H1 (cell line): ENCODE measurements at regions not wholly inside any gene's neighbourhood (a gene's known extent, or its start where the extent isn't known, plus 50 kb on each side); places are given as distances from the start of the nearest gene placed in this dataset.

Experiments used
- CTCF ChIA-PET: fragments of 300-600 bp; sonication (Branson Sonifier 250); formaldehyde crosslinking; loops from one replicate; lab custom pipeline; 2021; ENCODE audit not compliant: partially characterized antibody; lab: Charles Lee
- POLR2A ChIA-PET: fragments of 300-600 bp; sonication (Branson Sonifier 250); formaldehyde crosslinking; loops from one replicate; lab custom pipeline; 2021; ENCODE audit warnings: inconsistent platforms; ENCODE audit not compliant: partially characterized antibody; lab: Charles Lee
- DNase-seq, 2 experiments: peaks; one replicate each; pipeline versions ENCODE4 v3.0.0 to v3.0.0-alpha.2; 2010 to 2022; ENCODE audit warnings: low spot score in 2 of 2, low read depth in 1 of 2, mixed read lengths in 1 of 2
- FAIRE-seq: peaks from 2 replicates; lab custom pipeline; 2011; peaks lifted over from hg19 to GRCh38; lab: Jason Lieb, UNC
- H2AFZ ChIP-seq: 2 replicates; pipeline ENCODE4 v1.8.1; 2012; ENCODE audit warnings: low read length, inconsistent platforms
- H2AK5ac ChIP-seq: 2 replicates; pipeline ENCODE4 v1.6.1; 2013; ENCODE audit warnings: low read depth, low read length
- H2BK120ac ChIP-seq: replicated peaks from 2 replicates; pipeline ENCODE3; 2013; ENCODE audit warnings: low read depth, low read length, inconsistent platforms
- H2BK12ac ChIP-seq: 2 replicates; pipeline ENCODE4 v1.6.1; 2013; ENCODE audit warnings: low read depth, low read length
- H2BK15ac ChIP-seq: 2 replicates; pipeline ENCODE4 v1.6.1; 2013; ENCODE audit warnings: low read length
- H2BK20ac ChIP-seq: 2 replicates; pipeline ENCODE4 v1.6.1; 2013; ENCODE audit warnings: low read length
- H2BK5ac ChIP-seq: 2 replicates; pipeline ENCODE4 v1.6.1; 2013; ENCODE audit warnings: low read depth, low read length
- H3K14ac ChIP-seq: 2 replicates; pipeline ENCODE4 v1.6.1; 2013; ENCODE audit warnings: inconsistent platforms; ENCODE audit not compliant: insufficient read length
- H3K18ac ChIP-seq: 2 replicates; pipeline ENCODE4 v1.6.1; 2013; ENCODE audit warnings: low read length; ENCODE audit errors: extremely low read depth
- H3K23ac ChIP-seq: 2 replicates; pipeline ENCODE4 v1.6.1; 2013; ENCODE audit warnings: inconsistent platforms; ENCODE audit not compliant: insufficient read length
- H3K23me2 ChIP-seq: 2 replicates; pipeline ENCODE4 v1.6.1; 2013; ENCODE audit warnings: low read depth, low read length
- H3K27ac ChIP-seq: 2 replicates; pipeline ENCODE4 v1.6.1; 2011; ENCODE audit warnings: low read depth, low read length, inconsistent platforms
- H3K27me3 ChIP-seq, 4 experiments: replicated peaks in 1 of 4; 1 replicate in 1 of 4; 2 replicates in 3 of 4; pipeline versions ENCODE4 v1.6.1 to v1.8.1; 2011 to 2013; ENCODE audit warnings: low read length in 3 of 4, mild to moderate bottlenecking in 3 of 4, inconsistent platforms in 2 of 4, mixed read lengths in 2 of 4, moderate library complexity in 1 of 4; ENCODE audit not compliant: control insufficient read depth in 3 of 4, insufficient read depth in 3 of 4; ENCODE audit errors: extremely low read depth in 1 of 4
- H3K36me3 ChIP-seq, 4 experiments: 2 replicates each; pipeline versions ENCODE4 v1.6.1 to v1.8.1; 2011 to 2013; ENCODE audit warnings: mild to moderate bottlenecking in 4 of 4, low read length in 3 of 4, moderate library complexity in 2 of 4, control low read depth in 1 of 4, inconsistent platforms in 1 of 4; ENCODE audit not compliant: insufficient read depth in 4 of 4, control insufficient read depth in 2 of 4
- H3K4ac ChIP-seq: replicated peaks from 2 replicates; pipeline ENCODE3; 2013; ENCODE audit warnings: low read length, low read depth, mixed read lengths, inconsistent platforms; ENCODE audit not compliant: insufficient read length
- H3K4me1 ChIP-seq, 4 experiments: replicated peaks in 1 of 4; 1 replicate in 1 of 4; 2 replicates in 3 of 4; pipeline versions ENCODE4 v1.6.1 to v1.8.1; 2011 to 2013; ENCODE audit warnings: low read length in 3 of 4, inconsistent platforms in 2 of 4, mixed read lengths in 1 of 4; ENCODE audit not compliant: insufficient read depth in 4 of 4, control insufficient read depth in 3 of 4
- H3K4me2 ChIP-seq, 2 experiments: 2 replicates each; pipeline versions ENCODE4 v1.6.1 to v1.8.1; 2011 to 2013; ENCODE audit warnings: low read depth in 2 of 2, low read length in 2 of 2, control low read depth in 1 of 2, inconsistent platforms in 1 of 2, mild to moderate bottlenecking in 1 of 2; ENCODE audit not compliant: insufficient read depth in 1 of 2
- H3K4me3 ChIP-seq, 4 experiments: fragments of 200-600, 300-600 bp in 1 of 4; sonication (generic), shearing (Covaris generic), sonication (Bioruptor Twin) in 1 of 4; 2 replicates each; pipeline versions ENCODE4 v1.5.1 to v1.8.1; 2011 to 2016; ENCODE audit warnings: low read length in 4 of 4, low read depth in 3 of 4, control low read depth in 2 of 4, inconsistent platforms in 2 of 4, mild to moderate bottlenecking in 2 of 4, mixed read lengths in 1 of 4, moderate library complexity in 1 of 4; ENCODE audit not compliant: insufficient read depth in 2 of 4; ENCODE audit errors: extremely low read depth in 1 of 4
- H3K56ac ChIP-seq: replicated peaks from 2 replicates; pipeline ENCODE3; 2013; ENCODE audit warnings: low read depth, mild to moderate bottlenecking, mixed read lengths, low read length, inconsistent platforms; ENCODE audit not compliant: insufficient read length
- H3K79me1 ChIP-seq: 2 replicates; pipeline ENCODE4 v1.6.1; 2013; ENCODE audit warnings: low read depth, low read length, control low read depth
- H3K79me2 ChIP-seq, 2 experiments: 2 replicates each; pipeline versions ENCODE4 v1.6.1 to v1.8.1; 2012 to 2013; ENCODE audit warnings: low read length in 2 of 2, mild to moderate bottlenecking in 2 of 2, inconsistent platforms in 1 of 2; ENCODE audit not compliant: insufficient read depth in 2 of 2, control insufficient read depth in 1 of 2
- H3K9ac ChIP-seq, 4 experiments: replicated peaks in 1 of 4; 1 replicate in 1 of 4; 2 replicates in 3 of 4; pipeline versions ENCODE4 v1.6.1 to v1.8.1; 2011 to 2013; ENCODE audit warnings: low read depth in 3 of 4, low read length in 3 of 4, control low read depth in 2 of 4, mild to moderate bottlenecking in 2 of 4, moderate library complexity in 2 of 4, inconsistent platforms in 1 of 4; ENCODE audit errors: extremely low read depth in 1 of 4
- H3K9me3 ChIP-seq, 2 experiments: 2 replicates each; pipeline versions ENCODE4 v1.6.1 to v1.8.1; 2012 to 2013; ENCODE audit warnings: mild to moderate bottlenecking in 2 of 2, moderate library complexity in 2 of 2, control low read depth in 1 of 2, inconsistent platforms in 1 of 2, low read depth in 1 of 2, low read length in 1 of 2, mixed read lengths in 1 of 2; ENCODE audit not compliant: insufficient read depth in 2 of 2
- H4K20me1 ChIP-seq, 2 experiments: replicated peaks in 1 of 2; 2 replicates each; pipeline versions ENCODE3 to v1.8.1; 2011 to 2013; ENCODE audit warnings: inconsistent platforms in 2 of 2, low read length in 2 of 2, mild to moderate bottlenecking in 1 of 2; ENCODE audit not compliant: insufficient read depth in 2 of 2, control insufficient read depth in 1 of 2
- H4K5ac ChIP-seq: 2 replicates; pipeline ENCODE4 v1.6.1; 2013; ENCODE audit warnings: low read length, low read depth, mixed read lengths, inconsistent platforms; ENCODE audit not compliant: insufficient read length
- H4K8ac ChIP-seq: 2 replicates; pipeline ENCODE4 v1.8.0; 2013; ENCODE audit warnings: mild to moderate bottlenecking, moderate library complexity, low read length, inconsistent platforms; ENCODE audit not compliant: insufficient read depth; ENCODE audit errors: extremely low read depth
- H4K91ac ChIP-seq: replicated peaks from 2 replicates; pipeline ENCODE3; 2013; ENCODE audit warnings: low read length, mixed read lengths, inconsistent platforms; ENCODE audit not compliant: insufficient read length
- BCL11A ChIP-seq, 2 experiments: IDR thresholded peaks; one replicate each; pipeline ENCODE4 v1.6.1; 2011; ENCODE audit warnings: low read depth in 2 of 2, low read length in 2 of 2, mild to moderate bottlenecking in 2 of 2
- CEBPB ChIP-seq: IDR thresholded peaks from 2 replicates; pipeline ENCODE4 v1.6.1; 2012; ENCODE audit warnings: low read depth, low read length
- HDAC2 ChIP-seq, 2 experiments: fragments of 300-600 bp in 1 of 2; sonication (generic) in 1 of 2; IDR thresholded peaks; 2 replicates each; pipeline ENCODE4 v1.6.1; 2011 to 2012; ENCODE audit warnings: low read depth in 2 of 2, low read length in 2 of 2, mild to moderate bottlenecking in 2 of 2, moderate library complexity in 2 of 2, borderline replicate concordance in 1 of 2, inconsistent platforms in 1 of 2
- JUN ChIP-seq: IDR thresholded peaks from 2 replicates; pipeline ENCODE4 v1.6.1; 2011; ENCODE audit warnings: low read depth, mild to moderate bottlenecking, improper control_type of control experiment, low read length
- KDM4A ChIP-seq: IDR thresholded peaks from one replicate; pipeline ENCODE4 v1.7.1; 2012; ENCODE audit warnings: low read depth, mild to moderate bottlenecking, moderate library complexity, low read length, inconsistent platforms; ENCODE audit not compliant: severe bottlenecking
- MAX ChIP-seq: IDR thresholded peaks from 2 replicates; pipeline ENCODE4 v1.6.1; 2012; ENCODE audit warnings: inconsistent platforms
- NANOG ChIP-seq: IDR thresholded peaks from 2 replicates; pipeline ENCODE4 v1.6.1; 2011; ENCODE audit warnings: low read length, low read depth, mild to moderate bottlenecking, inconsistent platforms; ENCODE audit not compliant: insufficient read depth, poor library complexity, severe bottlenecking
- POLR2A ChIP-seq, 2 experiments: IDR thresholded peaks; 1 replicate in 1 of 2; 2 replicates in 1 of 2; pipeline ENCODE4 v1.6.1; 2011; ENCODE audit warnings: low read depth in 2 of 2, low read length in 2 of 2, mild to moderate bottlenecking in 2 of 2; ENCODE audit errors: control extremely low read depth in 1 of 2
- RFX5 ChIP-seq: IDR thresholded peaks from 2 replicates; pipeline ENCODE4 v1.6.1; 2011; ENCODE audit warnings: low read depth, low read length, improper control_type of control experiment, borderline replicate concordance
- RXRA ChIP-seq: IDR thresholded peaks from 2 replicates; pipeline ENCODE4 v1.6.1; 2011; ENCODE audit warnings: low read depth, mild to moderate bottlenecking, low read length, moderate library complexity; ENCODE audit not compliant: insufficient read depth
- SAP30 ChIP-seq: fragments of 300-600 bp; sonication (generic); IDR thresholded peaks from 2 replicates; pipeline ENCODE4 v1.7.1; 2012; ENCODE audit warnings: low read length, moderate library complexity, mild to moderate bottlenecking, inconsistent platforms; ENCODE audit not compliant: insufficient read depth, insufficient replicate concordance
- SIN3A ChIP-seq, 2 experiments: IDR thresholded peaks in 1 of 2; conservative IDR thresholded peaks in 1 of 2; 2 replicates each; pipeline ENCODE4 v1.6.1; 2011 to 2012; ENCODE audit warnings: low read length in 2 of 2, improper control_type of control experiment in 1 of 2, low read depth in 1 of 2, mild to moderate bottlenecking in 1 of 2
- SIX5 ChIP-seq: IDR thresholded peaks from 2 replicates; pipeline ENCODE4 v1.6.1; 2011; ENCODE audit warnings: mild to moderate bottlenecking, low read depth, low read length
- SP2 ChIP-seq: IDR thresholded peaks from 2 replicates; pipeline ENCODE4 v1.6.1; 2012; ENCODE audit warnings: mild to moderate bottlenecking, low read length, inconsistent platforms
- SRF ChIP-seq: IDR thresholded peaks from 2 replicates; pipeline ENCODE4 v1.6.1; 2011; ENCODE audit warnings: mild to moderate bottlenecking, low read depth, low read length, moderate library complexity
- WGBS, 2 experiments: shearing (Covaris generic) in 1 of 2; methylation state at CpG; one replicate each; pipeline versions ENCODE4 v1.1.6 to v1.1.7; 2013 to 2015; ENCODE audit warnings: low lambda C conversion rate in 2 of 2, mixed read lengths in 2 of 2, inconsistent platforms in 1 of 2, low coverage in 1 of 2, missing lambda C conversion rate in 1 of 2; ENCODE audit not compliant: insufficient replicate concordance in 2 of 2, insufficient coverage in 1 of 2, insufficient read length in 1 of 2; ENCODE audit errors: extremely low coverage in 1 of 2, missing lambda C conversion rate in 1 of 2; 5-methylcytosine and 5-hydroxymethylcytosine counted together

- no peaks in the 10 kb centered on the region for H3K23me2 ChIP-seq
- H2AFZ ChIP-seq = no peak overlapping the region
- no peak overlapping the region for H2BK5ac ChIP-seq
- no peaks in the 10 kb centered on the region for H3K79me2 ChIP-seq
- DNase-seq (no peak), FAIRE-seq (no peak)
- H3K23ac ChIP-seq = no peak overlapping the region
- H3K4ac ChIP-seq = no peak overlapping the region
- WGBS, 2 experiments = 87% methylated on average over 2 of the region's 2 CpGs; no CpG with 5 or more reads in 1 of the 2 experiments
- no peak overlapping the region for H2BK15ac ChIP-seq
- H3K4me3 ChIP-seq = no peak overlapping the region
- no peak overlapping the region for H2BK12ac ChIP-seq
- no peaks in the 10 kb centered on the region for H3K79me1 ChIP-seq
- H2AK5ac ChIP-seq = no peak overlapping the region
- no peak overlapping the region for H2BK120ac ChIP-seq
- no peaks in the 10 kb centered on the region for H3K9me3 ChIP-seq
- no peaks in the 10 kb centered on the region for H4K20me1 ChIP-seq
- CTCF ChIA-PET = interaction anchor here (0.6 to 0.7 kb wide), 2 partner anchors 10 to 980 kb away, joined by 3 read pairs; no protein-coding TSS in a partner anchor
- H3K18ac ChIP-seq = no peak overlapping the region
- no peaks in the 10 kb centered on the region for H3K36me3 ChIP-seq
- POLR2A ChIA-PET = no interaction called here
- no peaks in the 10 kb centered on the region for H3K27me3 ChIP-seq
- no peak overlapping the region for H4K91ac ChIP-seq
- no peak overlapping the region for H3K27ac ChIP-seq
- H2BK20ac ChIP-seq = no peak overlapping the region
- H3K14ac ChIP-seq = no peak overlapping the region
- H4K5ac ChIP-seq = no peak overlapping the region
- no peaks in the 10 kb centered on the region for H3K4me1 ChIP-seq
- no peak overlapping the region for H3K4me2 ChIP-seq
- no peak overlapping the region for H4K8ac ChIP-seq
- H3K9ac ChIP-seq = no peak overlapping the region
- no peak overlapping the region for H3K56ac ChIP-seq
- TF ChIP-seq SIX5 (no peak), SRF (no peak), SP2 (no peak), SIN3A (conservative IDR thresholded peaks at IDR 0.05 in 1 of 2, IDR thresholded peaks at IDR 0.05 in 1 of 2; ENCODE audit: low read depth in 1 of 2, low read length in 2 of 2) (no peak), KDM4A (no peak), RXRA (no peak), BCL11A (IDR thresholded peaks at IDR 0.05; ENCODE audit: low read depth in 2 of 2, low read length in 2 of 2) (no peak), POLR2A (IDR thresholded peaks at IDR 0.05; ENCODE audit: control extremely low read depth in 1 of 2, low read depth in 2 of 2, low read length in 2 of 2) (no peak), HDAC2 (IDR thresholded peaks at IDR 0.05; ENCODE audit: borderline replicate concordance in 1 of 2, low read depth in 2 of 2, low read length in 2 of 2) (no peak), NANOG (no peak), MAX (no peak), CEBPB (no peak), JUN (no peak), SAP30 (no peak), RFX5 (no peak)
These were observed 112.9 kb upstream of the SP4 start for GRCh38 chr7:21314954-21315353.
